Lower lobe of right lung (tissue), 2 donors: ENCODE measurements at regions not wholly inside any gene's neighbourhood (a gene's known extent, or its start where the extent isn't known, plus 50 kb on each side); places are given as distances from the start of the nearest gene placed in this dataset.

ENCODE experiments used
- ATAC-seq, 2 donors: fragments of 200-7000 bp; cut with Tn5 transposase; one replicate each; pipeline ENCODE4 v1.9.1; 2020 to 2022; ENCODE audit warnings: mild to moderate bottlenecking in 2 of 2, moderate library complexity in 2 of 2
- DNase-seq: peaks from one replicate; pipeline ENCODE4 v3.0.0-alpha.2; 2020
- H3K27ac ChIP-seq: fragments of 200-600 bp; one replicate; pipeline ENCODE4 v1.8.0; 2022
- H3K27me3 ChIP-seq: fragments of 200-600 bp; one replicate; pipeline ENCODE4 v1.8.0; 2022; ENCODE audit warnings: low read depth
- H3K36me3 ChIP-seq: fragments of 200-600 bp; one replicate; pipeline ENCODE4 v1.8.0; 2022; ENCODE audit warnings: mild to moderate bottlenecking
- H3K4me1 ChIP-seq: fragments of 200-600 bp; one replicate; pipeline ENCODE4 v1.8.0; 2022
- H3K4me3 ChIP-seq: fragments of 200-600 bp; one replicate; pipeline ENCODE4 v1.8.0; 2022; ENCODE audit warnings: mild to moderate bottlenecking
- H3K9me3 ChIP-seq: fragments of 200-600 bp; one replicate; pipeline ENCODE4 v1.8.0; 2022
- intact Hi-C: fragments of 100-400 bp; cut with DNase I; formaldehyde crosslinking; loops from one replicate; pipeline ENCODE4 v1.11.0; 2022
- TF ChIP-seq, protein P1 (sequence below): fragments of 200-600 bp; IDR thresholded peaks from one replicate; pipeline ENCODE4 v1.8.0; 2022; ENCODE audit warnings: antibody characterized with exemption, mild to moderate bottlenecking
- donor health status: DM: no; HTN: yes; CAD: no; lungs with severe emphysema.

- ATAC-seq (no peak), DNase-seq (no peak)
- TF ChIP-seq, protein P1, sequence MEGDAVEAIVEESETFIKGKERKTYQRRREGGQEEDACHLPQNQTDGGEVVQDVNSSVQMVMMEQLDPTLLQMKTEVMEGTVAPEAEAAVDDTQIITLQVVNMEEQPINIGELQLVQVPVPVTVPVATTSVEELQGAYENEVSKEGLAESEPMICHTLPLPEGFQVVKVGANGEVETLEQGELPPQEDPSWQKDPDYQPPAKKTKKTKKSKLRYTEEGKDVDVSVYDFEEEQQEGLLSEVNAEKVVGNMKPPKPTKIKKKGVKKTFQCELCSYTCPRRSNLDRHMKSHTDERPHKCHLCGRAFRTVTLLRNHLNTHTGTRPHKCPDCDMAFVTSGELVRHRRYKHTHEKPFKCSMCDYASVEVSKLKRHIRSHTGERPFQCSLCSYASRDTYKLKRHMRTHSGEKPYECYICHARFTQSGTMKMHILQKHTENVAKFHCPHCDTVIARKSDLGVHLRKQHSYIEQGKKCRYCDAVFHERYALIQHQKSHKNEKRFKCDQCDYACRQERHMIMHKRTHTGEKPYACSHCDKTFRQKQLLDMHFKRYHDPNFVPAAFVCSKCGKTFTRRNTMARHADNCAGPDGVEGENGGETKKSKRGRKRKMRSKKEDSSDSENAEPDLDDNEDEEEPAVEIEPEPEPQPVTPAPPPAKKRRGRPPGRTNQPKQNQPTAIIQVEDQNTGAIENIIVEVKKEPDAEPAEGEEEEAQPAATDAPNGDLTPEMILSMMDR: no peak
- Histone ChIP-seq H3K4me1 (no peaks in the 10 kb centered on the region), H3K36me3 (no peaks in the 10 kb centered on the region), H3K9me3 (no peaks in the 10 kb centered on the region), H3K27ac (no peak overlapping the region), H3K4me3 (no peak overlapping the region), H3K27me3 (no peaks in the 10 kb centered on the region)
- intact Hi-C loops: no loop called here
These were observed 96.8 kb upstream of the WDR44 start for GRCh38 chrX:118249146-118249545.

DNA sequence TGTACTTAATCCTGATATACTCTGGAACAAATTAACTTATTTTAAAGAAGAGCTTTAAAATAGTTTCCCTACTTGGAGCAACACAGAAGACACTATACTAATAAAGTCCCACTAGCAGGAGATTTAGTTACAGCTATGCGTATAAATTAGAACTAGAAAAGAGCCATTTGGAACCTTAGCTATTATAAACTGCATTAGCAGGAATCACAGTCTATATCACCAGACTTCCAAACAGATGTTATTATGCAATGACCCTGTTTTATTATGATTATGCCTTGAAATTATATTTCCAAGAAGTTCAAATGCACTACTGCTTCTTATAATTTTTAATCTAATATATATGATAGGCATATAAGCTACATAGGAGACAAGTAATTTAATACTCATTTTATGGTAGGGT is 95.5 kb upstream of the WDR44 start:
- DNase-seq (no peak), ATAC-seq (no peak)
- no peaks in the 10 kb centered on the region for H3K4me1 ChIP-seq
- no peak overlapping the region for H3K4me3 ChIP-seq
- H3K27ac ChIP-seq: no peak overlapping the region
- no peaks in the 10 kb centered on the region for H3K27me3 ChIP-seq
- intact Hi-C loops: no loop called here
- TF ChIP-seq, protein P1: no peak
- H3K36me3 ChIP-seq: no peaks in the 10 kb centered on the region
- no peaks in the 10 kb centered on the region for H3K9me3 ChIP-seq

DNA sequence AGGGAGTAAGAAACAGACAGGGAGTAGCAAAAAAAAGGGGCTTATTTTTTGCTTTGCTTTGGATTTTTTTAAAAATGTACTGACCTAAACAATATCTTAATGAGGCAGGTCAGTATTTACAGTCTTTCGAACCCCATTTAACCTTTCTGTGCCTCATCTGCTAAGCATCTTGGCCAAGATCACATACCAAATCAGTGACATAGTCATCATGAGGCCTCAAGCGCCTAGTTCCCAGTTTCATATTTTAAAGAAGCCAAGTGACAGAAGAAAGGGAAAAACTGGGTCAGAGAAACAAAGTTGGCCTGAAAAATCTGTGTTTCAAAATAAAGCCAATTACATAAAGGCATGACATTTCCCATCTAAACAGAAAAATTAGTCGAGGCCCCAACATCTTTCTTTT is 94.6 kb upstream of the WDR44 start:
- Histone ChIP-seq H3K36me3 (no peaks in the 10 kb centered on the region), H3K4me1 (no peaks in the 10 kb centered on the region), H3K4me3 (no peak overlapping the region), H3K27me3 (no peaks in the 10 kb centered on the region), H3K9me3 (no peaks in the 10 kb centered on the region), H3K27ac (no peak overlapping the region)
- DNase-seq: no peak
- no peak for ATAC-seq
- TF ChIP-seq, protein P1: no peak
- intact Hi-C loops: no loop called here

GRCh38 chrX:118252967-118253366 is 92.9 kb upstream of the WDR44 start:
- TF ChIP-seq, protein P1: no peak
- no peak overlapping the region for H3K4me3 ChIP-seq

GRCh38 chrX:118254611-118255010 is 91.3 kb upstream of the WDR44 start:
- no peaks in the 10 kb centered on the region for H3K27me3 ChIP-seq
- no peak overlapping the region for H3K27ac ChIP-seq
- ATAC-seq (peak in 1 of 2 donors; percentile 64), DNase-seq (no peak)
- no peaks in the 10 kb centered on the region for H3K4me1 ChIP-seq
- no peaks in the 10 kb centered on the region for H3K9me3 ChIP-seq
- no peak overlapping the region for H3K4me3 ChIP-seq
- intact Hi-C loops: no loop called here
- TF ChIP-seq, protein P1: peak; percentile 48
- no peaks in the 10 kb centered on the region for H3K36me3 ChIP-seq

More at GRCh38 chrX:118252967-118253366, 92.9 kb upstream of the WDR44 start:
- DNase-seq (no peak), ATAC-seq (no peak)
- Histone ChIP-seq H3K27ac (no peak overlapping the region), H3K4me1 (no peaks in the 10 kb centered on the region), H3K9me3 (no peaks in the 10 kb centered on the region), H3K36me3 (no peaks in the 10 kb centered on the region), H3K27me3 (no peaks in the 10 kb centered on the region)
- intact Hi-C loops: no loop called here

DNA sequence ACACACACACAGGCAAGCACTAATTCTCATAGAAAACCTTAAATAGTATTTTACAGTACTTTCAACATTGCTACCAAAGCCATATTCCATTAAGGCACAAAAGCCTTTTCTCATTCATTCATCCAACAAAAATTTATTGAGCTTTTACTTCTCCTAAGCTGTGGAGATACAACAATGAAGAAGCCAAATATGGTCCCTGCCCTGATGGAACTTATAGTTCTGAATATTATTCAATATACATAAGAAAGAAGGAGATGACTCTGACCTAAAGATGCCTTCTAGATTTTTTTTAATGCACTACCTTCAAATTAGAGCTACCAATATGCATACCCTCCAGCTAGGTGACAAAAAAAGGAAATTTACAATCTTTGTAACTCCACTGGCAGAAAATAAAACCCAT is 90.0 kb upstream of the WDR44 start:
- Histone ChIP-seq H3K4me3 (no peak overlapping the region), H3K36me3 (no peaks in the 10 kb centered on the region), H3K27ac (no peak overlapping the region), H3K4me1 (no peaks in the 10 kb centered on the region), H3K9me3 (no peaks in the 10 kb centered on the region), H3K27me3 (no peaks in the 10 kb centered on the region)
- TF ChIP-seq, protein P1: no peak
- intact Hi-C loops: no loop called here
- ATAC-seq: no peak
- DNase-seq: no peak
